ENCODE measurements at regions not wholly inside any gene's neighbourhood (a gene's known extent, or its start where the extent isn't known, plus 50 kb on each side); places are given as distances from the start of the nearest gene placed in this dataset.

- no peak overlapping the region for H4K8ac ChIP-seq (ENCODE audit: low read depth, low read length)
- no peaks in the 10 kb centered on the region for H3K27me3 ChIP-seq (ENCODE audit: insufficient read depth, low read length)
- H3K4ac ChIP-seq (ENCODE audit: low read depth, low read length): no peak overlapping the region
- H3K9ac ChIP-seq (ENCODE audit: low read length): no peak overlapping the region
- WGBS (ENCODE audit: extremely low coverage, insufficient coverage, insufficient read length): no CpG with 5 or more reads among the region's 11 CpGs
- H3K18ac ChIP-seq (ENCODE audit: low read length): no peak overlapping the region
- H3K4me2 ChIP-seq (ENCODE audit: low read length): no peak overlapping the region
- no peaks in the 10 kb centered on the region for H3K79me2 ChIP-seq (ENCODE audit: control insufficient read depth, insufficient read depth, low read length, poor library complexity)
- H3K36me3 ChIP-seq (ENCODE audit: control insufficient read depth in 1 of 2, insufficient read depth in 2 of 2, low read length in 2 of 2): no peaks in the 10 kb centered on the region
- no peak overlapping the region for H4K91ac ChIP-seq (ENCODE audit: low read depth, low read length)
- DNase-seq: no peak
- H2BK12ac ChIP-seq (ENCODE audit: low read length): no peak overlapping the region
- H3K4me1 ChIP-seq (ENCODE audit: control insufficient read depth in 1 of 2, insufficient read depth in 2 of 2, low read length in 2 of 2): peaks cover 5 to 6% of the 10 kb centered on the region in 2 experiments
- H4K12ac ChIP-seq (ENCODE audit: low read depth, low read length): no peak overlapping the region
- H3K9me3 ChIP-seq (ENCODE audit: insufficient read depth, low read depth, low read length): peaks cover 2% of the 10 kb centered on the region
- H2BK120ac ChIP-seq (ENCODE audit: insufficient read depth, low read length, poor library complexity): no peak overlapping the region
- H2AK5ac ChIP-seq (ENCODE audit: low read length): no peak overlapping the region
- H2AFZ ChIP-seq (ENCODE audit: insufficient read depth, low read length, poor library complexity): no peak overlapping the region
- no peak overlapping the region for H3K14ac ChIP-seq (ENCODE audit: low read length)
- no peak overlapping the region for H3K4me3 ChIP-seq (ENCODE audit: low read depth, low read length)
- no peak overlapping the region for H3K27ac ChIP-seq (ENCODE audit: low read depth, low read length)
- H3K79me1 ChIP-seq (ENCODE audit: low read length): no peaks in the 10 kb centered on the region
- no peak overlapping the region for H3K23ac ChIP-seq (ENCODE audit: low read length)
- H2BK5ac ChIP-seq (ENCODE audit: low read depth, low read length, poor library complexity): no peak overlapping the region
Measured at GRCh38 chr14:104431929-104432541, 147.5 kb upstream of the C14orf180 start.

- Histone ChIP-seq H2BK120ac (ENCODE audit: insufficient read depth, low read length, poor library complexity) (no peak overlapping the region), H3K4me3 (ENCODE audit: low read depth, low read length) (no peak overlapping the region), H3K18ac (ENCODE audit: low read length) (no peak overlapping the region), H3K27me3 (ENCODE audit: insufficient read depth, low read length) (no peaks in the 10 kb centered on the region), H4K91ac (ENCODE audit: low read depth, low read length) (no peak overlapping the region), H2AFZ (ENCODE audit: insufficient read depth, low read length, poor library complexity) (no peak overlapping the region), H3K4me1 (ENCODE audit: control insufficient read depth in 1 of 2, insufficient read depth in 2 of 2, low read length in 2 of 2) (peaks cover 5 to 6% of the 10 kb centered on the region in 2 experiments), H3K4me2 (ENCODE audit: low read length) (no peak overlapping the region), H3K9ac (ENCODE audit: low read length) (no peak overlapping the region), H2BK12ac (ENCODE audit: low read length) (no peak overlapping the region), H2AK5ac (ENCODE audit: low read length) (no peak overlapping the region), H3K23ac (ENCODE audit: low read length) (no peak overlapping the region), H3K79me1 (ENCODE audit: low read length) (no peaks in the 10 kb centered on the region), H3K14ac (ENCODE audit: low read length) (no peak overlapping the region), H2BK5ac (ENCODE audit: low read depth, low read length, poor library complexity) (no peak overlapping the region), H3K27ac (ENCODE audit: low read depth, low read length) (no peak overlapping the region), H3K79me2 (ENCODE audit: control insufficient read depth, insufficient read depth, low read length, poor library complexity) (no peaks in the 10 kb centered on the region), H4K8ac (ENCODE audit: low read depth, low read length) (no peak overlapping the region), H3K4ac (ENCODE audit: low read depth, low read length) (no peak overlapping the region), H3K36me3 (ENCODE audit: control insufficient read depth in 1 of 2, insufficient read depth in 2 of 2, low read length in 2 of 2) (no peaks in the 10 kb centered on the region), H3K9me3 (ENCODE audit: insufficient read depth, low read depth, low read length) (peaks cover 2% of the 10 kb centered on the region), H4K12ac (ENCODE audit: low read depth, low read length) (no peak overlapping the region)
- WGBS (ENCODE audit: extremely low coverage, insufficient coverage, insufficient read length): no CpG with 5 or more reads among the region's 27 CpGs
- no peak for DNase-seq
Measured at GRCh38 chr14:104432611-104433231, 146.8 kb upstream of the C14orf180 start.

GRCh38 chr14:104433401-104434213 lies 146.0 kb upstream of the C14orf180 start:
- Histone ChIP-seq H3K4me1 (ENCODE audit: control insufficient read depth in 1 of 2, insufficient read depth in 2 of 2, low read length in 2 of 2) (peaks cover 5 to 6% of the 10 kb centered on the region in 2 experiments), H2BK120ac (ENCODE audit: insufficient read depth, low read length, poor library complexity) (no peak overlapping the region), H3K4me2 (ENCODE audit: low read length) (no peak overlapping the region), H3K27ac (ENCODE audit: low read depth, low read length) (no peak overlapping the region), H3K14ac (ENCODE audit: low read length) (no peak overlapping the region), H2AK5ac (ENCODE audit: low read length) (no peak overlapping the region), H4K12ac (ENCODE audit: low read depth, low read length) (no peak overlapping the region), H3K4ac (ENCODE audit: low read depth, low read length) (no peak overlapping the region), H4K91ac (ENCODE audit: low read depth, low read length) (no peak overlapping the region), H3K79me1 (ENCODE audit: low read length) (no peaks in the 10 kb centered on the region), H2BK5ac (ENCODE audit: low read depth, low read length, poor library complexity) (no peak overlapping the region), H4K8ac (ENCODE audit: low read depth, low read length) (no peak overlapping the region), H2AFZ (ENCODE audit: insufficient read depth, low read length, poor library complexity) (no peak overlapping the region), H3K23ac (ENCODE audit: low read length) (no peak overlapping the region), H3K79me2 (ENCODE audit: control insufficient read depth, insufficient read depth, low read length, poor library complexity) (no peaks in the 10 kb centered on the region), H3K4me3 (ENCODE audit: low read depth, low read length) (no peak overlapping the region), H3K27me3 (ENCODE audit: insufficient read depth, low read length) (no peaks in the 10 kb centered on the region), H3K36me3 (ENCODE audit: control insufficient read depth in 1 of 2, insufficient read depth in 2 of 2, low read length in 2 of 2) (no peaks in the 10 kb centered on the region), H3K18ac (ENCODE audit: low read length) (no peak overlapping the region), H2BK12ac (ENCODE audit: low read length) (no peak overlapping the region), H3K9me3 (ENCODE audit: insufficient read depth, low read depth, low read length) (peaks cover 2% of the 10 kb centered on the region), H3K9ac (ENCODE audit: low read length) (no peak overlapping the region)
- no CpG with 5 or more reads among the region's 29 CpGs for WGBS (ENCODE audit: extremely low coverage, insufficient coverage, insufficient read length)
- DNase-seq: no peak

GRCh38 chr14:104434214-104435076 lies 145.1 kb upstream of the C14orf180 start:
- H4K12ac ChIP-seq (ENCODE audit: low read depth, low read length): no peak overlapping the region
- no peak overlapping the region for H4K91ac ChIP-seq (ENCODE audit: low read depth, low read length)
- no peak for DNase-seq
- H2BK12ac ChIP-seq (ENCODE audit: low read length): no peak overlapping the region
- no peak overlapping the region for H3K4ac ChIP-seq (ENCODE audit: low read depth, low read length)
- no peak overlapping the region for H3K23ac ChIP-seq (ENCODE audit: low read length)
- H2AFZ ChIP-seq (ENCODE audit: insufficient read depth, low read length, poor library complexity): no peak overlapping the region
- H2AK5ac ChIP-seq (ENCODE audit: low read length): no peak overlapping the region
- H3K9me3 ChIP-seq (ENCODE audit: insufficient read depth, low read depth, low read length): peaks cover 2% of the 10 kb centered on the region
- no peak overlapping the region for H3K14ac ChIP-seq (ENCODE audit: low read length)
- no peaks in the 10 kb centered on the region for H3K27me3 ChIP-seq (ENCODE audit: insufficient read depth, low read length)
- H2BK5ac ChIP-seq (ENCODE audit: low read depth, low read length, poor library complexity): no peak overlapping the region
- H3K79me2 ChIP-seq (ENCODE audit: control insufficient read depth, insufficient read depth, low read length, poor library complexity): no peaks in the 10 kb centered on the region
- no peak overlapping the region for H3K4me2 ChIP-seq (ENCODE audit: low read length)
- no peaks in the 10 kb centered on the region for H3K36me3 ChIP-seq (ENCODE audit: control insufficient read depth in 1 of 2, insufficient read depth in 2 of 2, low read length in 2 of 2)
- no peak overlapping the region for H4K8ac ChIP-seq (ENCODE audit: low read depth, low read length)
- H3K9ac ChIP-seq (ENCODE audit: low read length): no peak overlapping the region
- no peak overlapping the region for H3K18ac ChIP-seq (ENCODE audit: low read length)
- H3K79me1 ChIP-seq (ENCODE audit: low read length): no peaks in the 10 kb centered on the region
- H3K4me3 ChIP-seq (ENCODE audit: low read depth, low read length): no peak overlapping the region
- no peak overlapping the region for H2BK120ac ChIP-seq (ENCODE audit: insufficient read depth, low read length, poor library complexity)
- no peak overlapping the region for H3K27ac ChIP-seq (ENCODE audit: low read depth, low read length)
- H3K4me1 ChIP-seq (ENCODE audit: control insufficient read depth in 1 of 2, insufficient read depth in 2 of 2, low read length in 2 of 2): peaks cover 5 to 6% of the 10 kb centered on the region in 2 experiments
- WGBS (ENCODE audit: extremely low coverage, insufficient coverage, insufficient read length): no CpG with 5 or more reads among the region's 13 CpGs
